Upper lobe of left lung (tissue), 4 donors: ENCODE measurements at regions not wholly inside any gene's neighbourhood (a gene's known extent, or its start where the extent isn't known, plus 50 kb on each side); places are given as distances from the start of the nearest gene placed in this dataset.

Experiments
- POLR2A ChIP-seq, 4 donors: fragments of 450-650 bp; IDR thresholded peaks; one replicate each; pipeline ENCODE4 v1.5.1; 2016 to 2017; ENCODE audit warnings: antibody characterized with exemption in 4 of 4, mild to moderate bottlenecking in 2 of 4
- POLR2AphosphoS5 ChIP-seq, 2 donors: sonication (generic); formaldehyde crosslinking; IDR thresholded peaks; one replicate each; pipeline ENCODE4 v1.5.1; 2017; ENCODE audit warnings: antibody characterized with exemption in 2 of 2
- TF ChIP-seq, protein P1 (sequence below), 6 experiments: fragments of 450-650 bp in 4 of 6; fragments of 200-600 bp in 2 of 6; sonication (generic) in 2 of 6; IDR thresholded peaks; one replicate each; pipeline ENCODE4 v1.5.1; 2016 to 2019; ENCODE audit warnings: antibody characterized with exemption in 6 of 6

DNA sequence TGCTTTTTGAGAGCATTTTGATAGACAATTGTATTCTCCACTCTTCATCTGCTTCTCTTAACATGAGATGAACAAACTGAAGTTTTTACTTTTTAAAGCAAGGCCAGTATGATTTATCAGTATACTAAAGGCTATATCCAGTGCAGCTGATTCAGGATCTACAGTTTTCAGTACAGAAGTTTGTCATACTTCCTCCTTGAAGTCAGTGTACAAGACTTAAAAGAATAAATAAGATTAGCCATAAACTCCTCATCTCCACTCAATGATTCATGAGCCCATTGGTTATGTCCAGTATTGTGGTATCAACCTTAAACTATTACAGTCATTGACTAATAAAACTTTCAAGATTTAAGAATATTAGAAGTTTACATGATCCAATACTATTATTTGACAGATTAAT, 374.8 kb upstream of the EPHA7 start:
- TF ChIP-seq, protein P1, sequence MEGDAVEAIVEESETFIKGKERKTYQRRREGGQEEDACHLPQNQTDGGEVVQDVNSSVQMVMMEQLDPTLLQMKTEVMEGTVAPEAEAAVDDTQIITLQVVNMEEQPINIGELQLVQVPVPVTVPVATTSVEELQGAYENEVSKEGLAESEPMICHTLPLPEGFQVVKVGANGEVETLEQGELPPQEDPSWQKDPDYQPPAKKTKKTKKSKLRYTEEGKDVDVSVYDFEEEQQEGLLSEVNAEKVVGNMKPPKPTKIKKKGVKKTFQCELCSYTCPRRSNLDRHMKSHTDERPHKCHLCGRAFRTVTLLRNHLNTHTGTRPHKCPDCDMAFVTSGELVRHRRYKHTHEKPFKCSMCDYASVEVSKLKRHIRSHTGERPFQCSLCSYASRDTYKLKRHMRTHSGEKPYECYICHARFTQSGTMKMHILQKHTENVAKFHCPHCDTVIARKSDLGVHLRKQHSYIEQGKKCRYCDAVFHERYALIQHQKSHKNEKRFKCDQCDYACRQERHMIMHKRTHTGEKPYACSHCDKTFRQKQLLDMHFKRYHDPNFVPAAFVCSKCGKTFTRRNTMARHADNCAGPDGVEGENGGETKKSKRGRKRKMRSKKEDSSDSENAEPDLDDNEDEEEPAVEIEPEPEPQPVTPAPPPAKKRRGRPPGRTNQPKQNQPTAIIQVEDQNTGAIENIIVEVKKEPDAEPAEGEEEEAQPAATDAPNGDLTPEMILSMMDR (IDR thresholded peaks at IDR 0.05): no peak
- TF ChIP-seq POLR2A (IDR thresholded peaks at IDR 0.05) (no peak), POLR2AphosphoS5 (IDR thresholded peaks at IDR 0.05) (no peak)
